Retinal pigment epithelial cell (primary cell): ENCODE measurements at regions not wholly inside any gene's neighbourhood (a gene's known extent, or its start where the extent isn't known, plus 50 kb on each side); places are given as distances from the start of the nearest gene placed in this dataset.

Experiments used
- DNase-seq: peaks from one replicate; pipeline ENCODE4 v3.0.0-alpha.2; 2010; ENCODE audit warnings: low read depth
- H3K4me3 ChIP-seq: 2 replicates; pipeline ENCODE4 v1.5.1; 2011; ENCODE audit warnings: mild to moderate bottlenecking, low read length, control low read depth, moderate library complexity
- TF ChIP-seq, protein P1 (sequence below): conservative IDR thresholded peaks from 2 replicates; pipeline ENCODE4 v1.5.1; 2011; ENCODE audit warnings: low read depth, low read length, control low read depth, inconsistent platforms

DNA sequence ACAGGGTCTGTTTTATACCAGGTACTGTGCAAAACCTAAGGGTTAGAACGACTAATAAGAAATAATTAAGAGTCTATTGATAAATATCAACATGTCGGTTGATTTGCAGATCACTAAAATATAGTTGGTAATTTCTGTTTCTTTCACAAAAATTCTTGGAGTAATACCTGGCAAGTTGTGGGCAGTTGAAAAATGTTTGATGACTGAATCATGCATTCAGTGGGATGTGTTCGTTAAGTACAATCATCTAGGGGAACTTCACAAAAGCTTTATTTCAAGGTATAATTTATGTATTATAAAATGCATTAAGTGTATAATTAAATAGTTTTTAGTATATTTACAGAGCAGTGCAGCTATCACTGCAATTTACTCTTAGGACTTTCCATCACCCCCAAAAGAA is 120.0 kb downstream of the KCNA5 start:
- H3K4me3 ChIP-seq, result no peak overlapping the region
- DNase-seq, result no peak
- TF ChIP-seq, protein P1, sequence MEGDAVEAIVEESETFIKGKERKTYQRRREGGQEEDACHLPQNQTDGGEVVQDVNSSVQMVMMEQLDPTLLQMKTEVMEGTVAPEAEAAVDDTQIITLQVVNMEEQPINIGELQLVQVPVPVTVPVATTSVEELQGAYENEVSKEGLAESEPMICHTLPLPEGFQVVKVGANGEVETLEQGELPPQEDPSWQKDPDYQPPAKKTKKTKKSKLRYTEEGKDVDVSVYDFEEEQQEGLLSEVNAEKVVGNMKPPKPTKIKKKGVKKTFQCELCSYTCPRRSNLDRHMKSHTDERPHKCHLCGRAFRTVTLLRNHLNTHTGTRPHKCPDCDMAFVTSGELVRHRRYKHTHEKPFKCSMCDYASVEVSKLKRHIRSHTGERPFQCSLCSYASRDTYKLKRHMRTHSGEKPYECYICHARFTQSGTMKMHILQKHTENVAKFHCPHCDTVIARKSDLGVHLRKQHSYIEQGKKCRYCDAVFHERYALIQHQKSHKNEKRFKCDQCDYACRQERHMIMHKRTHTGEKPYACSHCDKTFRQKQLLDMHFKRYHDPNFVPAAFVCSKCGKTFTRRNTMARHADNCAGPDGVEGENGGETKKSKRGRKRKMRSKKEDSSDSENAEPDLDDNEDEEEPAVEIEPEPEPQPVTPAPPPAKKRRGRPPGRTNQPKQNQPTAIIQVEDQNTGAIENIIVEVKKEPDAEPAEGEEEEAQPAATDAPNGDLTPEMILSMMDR, result no peak

DNA sequence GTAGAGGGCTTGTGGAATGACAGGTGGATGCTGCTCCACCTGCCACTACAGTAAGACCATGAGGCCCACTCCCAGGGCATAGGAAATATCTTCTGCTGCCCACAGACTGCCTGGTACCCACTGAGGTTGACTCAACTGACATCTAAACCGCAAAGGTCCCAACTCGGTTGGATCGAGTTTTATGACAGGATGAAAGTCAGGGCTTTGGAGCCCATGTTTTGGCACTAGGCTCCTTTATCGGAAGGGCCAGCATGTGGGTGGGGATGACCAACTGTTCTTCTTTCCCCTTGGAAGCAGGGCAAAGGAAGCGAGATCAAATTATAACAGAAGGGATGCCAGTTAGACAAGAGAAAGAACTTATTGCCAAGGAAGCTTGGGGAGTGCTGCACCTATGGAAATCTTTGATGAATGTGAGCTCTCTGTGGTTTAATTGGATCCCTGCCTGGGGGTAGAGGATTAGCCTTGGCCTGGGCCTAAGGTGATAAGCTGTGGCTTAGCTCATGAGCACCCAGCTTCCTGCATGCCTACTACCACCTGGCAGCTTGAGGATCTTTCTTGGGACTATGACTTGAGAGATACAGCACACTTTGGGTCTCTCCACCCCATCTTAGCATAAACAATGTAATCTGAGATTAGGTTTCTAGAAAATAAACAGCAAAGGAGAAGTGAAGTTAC is 121.8 kb downstream of the KCNA5 start:
- H3K4me3 ChIP-seq, result no peak overlapping the region
- DNase-seq, result no peak
- TF ChIP-seq, protein P1, result no peak

DNA sequence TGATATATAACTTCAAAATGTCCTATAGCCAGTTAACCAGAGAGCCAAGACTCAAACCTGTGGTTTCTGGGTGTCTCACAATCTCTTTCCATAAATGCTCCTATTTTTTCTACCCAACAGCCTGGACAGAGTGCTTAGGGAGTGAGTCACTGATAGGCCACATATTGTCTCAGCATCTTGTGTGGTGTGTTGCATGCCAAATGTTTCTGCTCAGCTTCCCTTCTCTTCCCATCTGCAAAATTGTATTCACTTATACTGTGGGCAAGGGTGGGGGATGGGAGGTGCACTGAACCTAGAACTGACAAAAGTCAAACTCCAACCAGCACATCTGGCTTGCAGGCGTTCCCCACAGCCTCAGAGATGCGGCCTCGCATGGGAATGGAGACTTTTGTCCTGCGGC is 123.3 kb downstream of the KCNA5 start:
- TF ChIP-seq, protein P1, result no peak
- no peak overlapping the region for H3K4me3 ChIP-seq
- DNase-seq, result peak; percentile 6

DNA sequence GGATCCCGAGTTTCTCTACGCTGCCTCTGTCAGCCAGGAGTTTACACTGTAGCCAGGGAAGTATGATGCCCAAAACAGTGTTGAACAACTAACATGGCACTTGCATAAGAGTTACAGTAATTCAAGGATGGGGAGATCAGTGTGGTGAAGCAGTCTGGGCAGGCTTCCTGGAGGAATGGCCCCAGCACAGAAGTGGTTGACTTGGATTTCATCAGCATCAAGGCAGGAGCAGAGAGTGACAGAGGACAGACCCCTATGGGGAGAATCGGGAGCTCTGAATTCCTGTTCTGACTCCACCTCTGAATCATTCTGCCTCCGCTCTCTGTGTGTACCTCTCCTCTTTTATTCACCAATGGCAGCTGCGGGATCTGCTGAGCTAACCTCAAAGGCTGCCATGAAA is 124.5 kb downstream of the KCNA5 start:
- no peak overlapping the region for H3K4me3 ChIP-seq
- TF ChIP-seq, protein P1, result no peak
- no peak for DNase-seq

DNA sequence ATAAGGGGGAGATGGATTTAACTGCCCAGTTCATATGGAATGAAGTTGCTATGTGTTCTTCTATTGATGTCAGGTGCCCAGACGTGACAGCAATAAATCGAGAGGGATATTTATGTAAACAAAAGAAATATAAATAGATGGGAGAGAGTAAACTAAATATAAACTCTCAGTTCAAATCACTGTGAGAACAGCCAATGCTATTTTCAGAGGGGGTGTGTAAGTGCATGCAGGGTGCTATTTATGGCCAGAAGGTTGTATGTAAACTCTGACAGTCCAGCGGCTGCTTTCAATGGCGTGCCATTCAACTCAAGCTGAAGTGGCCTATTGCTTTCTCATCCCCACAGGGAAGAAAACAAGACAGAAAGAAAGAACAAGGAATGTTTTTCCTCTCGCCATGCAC is 127.2 kb downstream of the KCNA5 start:
- TF ChIP-seq, protein P1, result no peak
- no peak for DNase-seq
- H3K4me3 ChIP-seq, result no peak overlapping the region

DNA sequence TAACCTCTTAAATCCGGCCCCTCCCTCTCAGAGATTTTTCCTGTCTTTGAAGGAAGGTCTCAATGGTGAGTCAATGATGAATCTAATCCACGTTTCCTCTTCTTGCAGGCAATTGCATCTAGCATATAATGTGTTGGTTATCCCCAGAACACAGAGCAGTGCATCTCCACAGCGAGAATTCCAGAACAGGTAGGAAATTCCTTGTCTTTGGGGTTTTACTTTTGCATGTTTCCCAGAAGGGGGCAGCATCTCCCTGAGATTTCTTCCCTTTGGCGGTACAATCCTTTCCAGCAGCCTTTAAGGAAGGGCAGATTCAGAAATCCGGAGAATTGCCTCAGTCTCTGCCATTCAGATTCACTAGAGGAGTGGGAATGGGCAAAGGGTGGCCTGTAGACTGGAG is 128.0 kb downstream of the KCNA5 start:
- no peak overlapping the region for H3K4me3 ChIP-seq
- DNase-seq, result no peak
- TF ChIP-seq, protein P1, result peak; percentile 62

DNA sequence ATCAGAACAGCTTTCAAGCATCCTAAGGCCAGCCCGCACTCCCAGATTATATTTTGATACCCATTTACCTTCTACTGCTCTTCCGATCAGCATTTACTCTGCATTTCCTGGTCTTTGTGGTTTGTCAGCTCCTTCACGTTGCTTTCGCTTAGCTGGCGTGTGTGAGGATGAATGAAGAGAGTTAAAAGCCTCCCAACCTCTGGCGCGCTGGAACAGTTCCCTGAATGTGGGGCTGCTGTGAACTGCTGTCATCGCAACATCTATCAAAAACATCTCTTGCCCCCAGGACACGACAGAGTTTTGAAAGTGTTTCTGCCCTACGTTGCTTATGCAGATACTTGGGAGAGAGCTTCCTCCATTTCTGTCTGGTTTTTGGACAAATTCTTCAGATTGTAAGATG is 129.2 kb downstream of the KCNA5 start:
- TF ChIP-seq, protein P1, result no peak
- DNase-seq, result no peak
- H3K4me3 ChIP-seq, result no peak overlapping the region
